GM12892 (cell line): ENCODE measurements at regions not wholly inside any gene's neighbourhood (a gene's known extent, or its start where the extent isn't known, plus 50 kb on each side); places are given as distances from the start of the nearest gene placed in this dataset.

ENCODE experiments used
- DNase-seq: peaks from one replicate; pipeline ENCODE4 v3.0.0; 2011; ENCODE audit not compliant: insufficient read length
- FAIRE-seq: peaks from 2 replicates; lab custom pipeline; 2011; peaks lifted over from hg19 to GRCh38; lab: Jason Lieb, UNC
- POLR2A ChIP-seq: IDR thresholded peaks from 2 replicates; pipeline ENCODE4 v1.6.1; 2011; ENCODE audit warnings: low read depth, low read length, control low read depth
- POLR2AphosphoS5 ChIP-seq: IDR thresholded peaks from 2 replicates; pipeline ENCODE4 v1.6.1; 2011; ENCODE audit warnings: low read depth, low read length, control low read depth
- TAF1 ChIP-seq: IDR thresholded peaks from 2 replicates; pipeline ENCODE4 v1.6.1; 2011; ENCODE audit warnings: low read depth, mild to moderate bottlenecking, control low read depth, low read length, borderline replicate concordance

- no peak for FAIRE-seq
- TF ChIP-seq TAF1 (no peak), POLR2AphosphoS5 (no peak), POLR2A (no peak)
- no peak for DNase-seq
Measured at GRCh38 chr13:48159826-48160225, 64.9 kb upstream of the MED4 start.

- FAIRE-seq (no peak), DNase-seq (no peak)
- no peak for TF ChIP-seq TAF1
- TF ChIP-seq POLR2A: no peak
- TF ChIP-seq POLR2AphosphoS5: no peak
Measured at GRCh38 chr13:48159401-48159800, 64.5 kb upstream of the MED4 start.

GRCh38 chr13:48158915-48159314, 64.0 kb upstream of the MED4 start:
- no peak for DNase-seq
- no peak for FAIRE-seq
- TF ChIP-seq POLR2AphosphoS5: no peak
- TF ChIP-seq TAF1: no peak
- no peak for TF ChIP-seq POLR2A

GRCh38 chr13:48158290-48158689, 63.4 kb upstream of the MED4 start:
- FAIRE-seq (no peak), DNase-seq (no peak)
- TF ChIP-seq TAF1: no peak
- TF ChIP-seq POLR2AphosphoS5: no peak
- TF ChIP-seq POLR2A: no peak

GRCh38 chr13:48156466-48156865, 61.6 kb upstream of the MED4 start:
- TF ChIP-seq TAF1 (no peak), POLR2AphosphoS5 (no peak), POLR2A (no peak)

GRCh38 chr13:48155848-48156247, 60.9 kb upstream of the MED4 start:
- no peak for DNase-seq
- TF ChIP-seq POLR2AphosphoS5 (no peak), POLR2A (no peak), TAF1 (no peak)
- FAIRE-seq: no peak

More at GRCh38 chr13:48156466-48156865, 61.6 kb upstream of the MED4 start:
- peak; percentile 24 for FAIRE-seq
- DNase-seq: no peak

- FAIRE-seq (no peak), DNase-seq (no peak)
- no peak for TF ChIP-seq POLR2A
Measured at GRCh38 chr13:48154671-48155070, 59.8 kb upstream of the MED4 start.

- DNase-seq (no peak), FAIRE-seq (no peak)
- TF ChIP-seq POLR2A: no peak
- TF ChIP-seq TAF1: no peak
- TF ChIP-seq POLR2AphosphoS5: no peak
Measured at GRCh38 chr13:48153186-48153585, 58.3 kb upstream of the MED4 start.

- DNase-seq: no peak
- FAIRE-seq: no peak
- no peak for TF ChIP-seq POLR2AphosphoS5
- no peak for TF ChIP-seq TAF1
- TF ChIP-seq POLR2A: no peak
Measured at GRCh38 chr13:48151363-48152161, 56.7 kb upstream of the MED4 start.

GRCh38 chr13:48148454-48148853, 53.5 kb upstream of the MED4 start:
- DNase-seq (no peak), FAIRE-seq (no peak)
- TF ChIP-seq TAF1 (no peak), POLR2AphosphoS5 (no peak), POLR2A (no peak)

- TF ChIP-seq POLR2A (no peak), TAF1 (no peak), POLR2AphosphoS5 (no peak)
- FAIRE-seq (no peak), DNase-seq (no peak)
Measured at GRCh38 chr13:48146636-48147035, 51.7 kb upstream of the MED4 start.

- no peak for DNase-seq
Measured at GRCh38 chr13:48146122-48146521, 51.2 kb upstream of the MED4 start.

More at GRCh38 chr13:48146122-48146521, 51.2 kb upstream of the MED4 start:
- TF ChIP-seq POLR2AphosphoS5: no peak
- no peak for FAIRE-seq
